ENCODE measurements at regions not wholly inside any gene's neighbourhood (a gene's known extent, or its start where the extent isn't known, plus 50 kb on each side); places are given as distances from the start of the nearest gene placed in this dataset.

GRCh38 chr3:162130582-162130981, 634.0 kb downstream of the OTOL1 start:
- Histone ChIP-seq H4K20me1 (ENCODE audit: control insufficient read depth, insufficient read depth, insufficient read length) (no peaks in the 10 kb centered on the region), H3T11ph (ENCODE audit: low read length) (no peak overlapping the region), H3K79me1 (ENCODE audit: insufficient read depth, low read depth, low read length, poor library complexity, severe bottlenecking) (no peaks in the 10 kb centered on the region), H2BK15ac (ENCODE audit: low read depth, low read length) (no peak overlapping the region), H3K23ac (ENCODE audit: insufficient read length, low read depth, low read length) (no peak overlapping the region), H3K4me1 (ENCODE audit: insufficient read depth, low read length) (no peaks in the 10 kb centered on the region), H3K9me3 (ENCODE audit: control insufficient read depth, low read depth, low read length) (no peaks in the 10 kb centered on the region), H4K91ac (ENCODE audit: insufficient read length, low read depth, low read length) (no peak overlapping the region), H3K79me2 (ENCODE audit: insufficient read depth, low read length) (no peaks in the 10 kb centered on the region), H3K9ac (ENCODE audit: extremely low read depth, insufficient read length, low read length) (no peak overlapping the region), H3K4me2 (ENCODE audit: insufficient read depth, insufficient read length, low read length) (no peak overlapping the region), H2BK12ac (ENCODE audit: insufficient read length, low read depth, low read length) (no peak overlapping the region), H4K5ac (ENCODE audit: insufficient read length, low read depth, low read length) (no peak overlapping the region), H3K27ac (ENCODE audit: insufficient read length, low read depth, low read length) (no peak overlapping the region), H2AFZ (ENCODE audit: low read length) (no peak overlapping the region), H2BK20ac (ENCODE audit: low read depth, low read length, poor library complexity, severe bottlenecking) (no peak overlapping the region), H3K23me2 (ENCODE audit: insufficient read length, low read depth, low read length, poor library complexity, severe bottlenecking) (no peaks in the 10 kb centered on the region), H4K8ac (replicated peaks; ENCODE audit: insufficient read length, low read depth, low read length) (no peak overlapping the region), H2AK5ac (ENCODE audit: insufficient read length, low read length) (no peak overlapping the region), H2BK5ac (ENCODE audit: insufficient read length, low read length) (no peak overlapping the region), H3K27me3 (ENCODE audit: insufficient read depth, low read length) (no peaks in the 10 kb centered on the region), H3K14ac (ENCODE audit: insufficient read depth, low read length) (no peak overlapping the region), H3K18ac (ENCODE audit: insufficient read length, low read depth, low read length) (no peak overlapping the region), H3K4ac (ENCODE audit: low read depth, low read length) (no peak overlapping the region), H2BK120ac (ENCODE audit: low read depth, low read length, poor library complexity, severe bottlenecking) (no peak overlapping the region), H3K56ac (ENCODE audit: insufficient read length, low read depth, low read length) (no peak overlapping the region)
- no peaks in the 10 kb centered on the region for H3K27me3 Mint-ChIP-seq (ENCODE audit: low read depth)
- WGBS (ENCODE audit: extremely low coverage, insufficient read length, low lambda C conversion rate): no CpG with 5 or more reads among the region's 3 CpGs
- no peaks in the 10 kb centered on the region; a peak in 1 of 5 replicates for H3K9me3 Mint-ChIP-seq
- no peaks in the 10 kb centered on the region for H3K36me3 Mint-ChIP-seq (ENCODE audit: insufficient read depth in 1 of 3, low read depth in 3 of 3)
- no peak overlapping the region for H3K4me3 Mint-ChIP-seq
- no peak overlapping the region for H3K27ac Mint-ChIP-seq
- TF ChIP-seq, protein P1, sequence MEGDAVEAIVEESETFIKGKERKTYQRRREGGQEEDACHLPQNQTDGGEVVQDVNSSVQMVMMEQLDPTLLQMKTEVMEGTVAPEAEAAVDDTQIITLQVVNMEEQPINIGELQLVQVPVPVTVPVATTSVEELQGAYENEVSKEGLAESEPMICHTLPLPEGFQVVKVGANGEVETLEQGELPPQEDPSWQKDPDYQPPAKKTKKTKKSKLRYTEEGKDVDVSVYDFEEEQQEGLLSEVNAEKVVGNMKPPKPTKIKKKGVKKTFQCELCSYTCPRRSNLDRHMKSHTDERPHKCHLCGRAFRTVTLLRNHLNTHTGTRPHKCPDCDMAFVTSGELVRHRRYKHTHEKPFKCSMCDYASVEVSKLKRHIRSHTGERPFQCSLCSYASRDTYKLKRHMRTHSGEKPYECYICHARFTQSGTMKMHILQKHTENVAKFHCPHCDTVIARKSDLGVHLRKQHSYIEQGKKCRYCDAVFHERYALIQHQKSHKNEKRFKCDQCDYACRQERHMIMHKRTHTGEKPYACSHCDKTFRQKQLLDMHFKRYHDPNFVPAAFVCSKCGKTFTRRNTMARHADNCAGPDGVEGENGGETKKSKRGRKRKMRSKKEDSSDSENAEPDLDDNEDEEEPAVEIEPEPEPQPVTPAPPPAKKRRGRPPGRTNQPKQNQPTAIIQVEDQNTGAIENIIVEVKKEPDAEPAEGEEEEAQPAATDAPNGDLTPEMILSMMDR (conservative IDR thresholded peaks at IDR 0.05): no peak
- H3K4me1 Mint-ChIP-seq: peaks cover 0 to 4% of the 10 kb centered on the region in 2 experiments; a peak in 1 of 4 replicates
- no peak for DNase-seq

Data from H9 (cell line).